ENCODE measurements at regions not wholly inside any gene's neighbourhood (a gene's known extent, or its start where the extent isn't known, plus 50 kb on each side); places are given as distances from the start of the nearest gene placed in this dataset.
"Not testable (repeated sequence)": the region's sequence is repeated elsewhere in the genome, so short reads cannot be mapped to it uniquely, and the experiment has no call there.

DNA sequence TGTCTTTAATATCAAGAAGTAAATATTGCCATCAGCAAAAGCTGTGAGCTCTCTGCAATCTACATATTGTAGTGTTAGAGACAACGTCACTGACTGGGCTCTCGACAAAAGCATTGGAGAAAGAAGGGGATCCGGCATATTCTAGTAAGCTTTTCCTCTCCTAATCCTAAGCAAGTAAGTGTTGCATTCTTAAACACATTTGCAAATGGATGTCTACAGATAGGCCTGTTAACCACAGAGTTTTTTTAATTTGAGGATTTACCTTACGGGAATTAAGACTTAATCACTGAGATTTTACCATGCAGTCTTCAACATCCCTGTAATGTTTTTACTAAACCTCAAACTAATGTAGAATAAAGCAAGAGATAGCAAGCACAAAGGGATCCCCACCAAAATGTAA is 426.5 kb upstream of the CAMK1G start:
- no peak for DNase-seq (ENCODE audit: low spot score)
- FAIRE-seq, result no peak

DNA sequence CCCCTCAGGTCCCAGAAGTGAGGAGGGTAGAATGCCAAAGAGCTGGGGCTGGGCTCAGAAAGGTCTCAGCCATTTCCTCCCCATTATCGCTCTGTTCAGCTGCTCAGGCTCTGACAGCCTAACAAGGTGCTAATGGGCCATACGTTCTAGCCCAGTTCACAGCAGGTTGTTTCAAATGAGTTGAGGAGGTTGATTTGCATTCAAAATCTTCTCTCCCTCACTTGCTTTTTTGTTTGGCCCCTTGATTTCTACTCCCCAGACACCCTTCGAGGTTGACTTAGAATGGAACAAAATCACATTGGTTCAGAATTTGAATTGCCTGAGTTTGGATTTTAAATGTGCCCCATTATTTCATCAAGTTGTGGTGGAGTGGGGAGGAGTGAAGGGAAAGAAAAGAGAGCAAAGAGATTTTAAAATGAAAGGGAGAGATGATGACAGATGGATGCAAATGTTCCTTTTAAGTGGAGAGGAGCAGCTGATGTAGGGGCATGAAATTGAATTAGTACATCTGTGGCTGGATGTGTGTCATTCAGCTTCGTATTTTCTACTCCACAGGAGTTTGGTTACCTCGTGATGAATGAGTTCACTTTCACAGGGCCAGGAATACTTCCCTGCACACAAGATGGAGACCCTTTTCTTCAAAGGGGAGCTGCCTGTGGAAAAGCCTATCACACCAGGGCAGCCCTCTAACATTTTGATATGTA is 425.8 kb upstream of the CAMK1G start:
- FAIRE-seq, result no peak

DNA sequence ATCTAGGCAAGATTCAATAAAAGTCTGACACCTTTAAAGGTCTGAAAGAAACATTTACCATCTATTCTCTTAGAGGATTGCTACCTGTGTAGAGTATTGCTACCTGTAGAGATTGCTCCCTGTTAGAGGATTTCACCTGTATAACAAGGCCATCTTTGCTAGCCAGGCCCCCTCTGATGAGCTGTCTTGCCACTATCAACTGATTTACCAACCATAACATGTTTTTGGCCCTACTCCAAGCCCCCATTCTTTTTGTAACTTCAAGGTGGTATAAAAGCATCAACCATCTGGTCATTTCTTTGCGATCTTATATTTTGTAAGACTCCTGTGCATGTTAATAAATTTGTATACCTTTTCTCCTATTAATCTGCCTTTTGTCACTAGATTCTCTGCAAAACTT is 424.7 kb upstream of the CAMK1G start:
- no peak for FAIRE-seq

More for the DNA sequence above, 425.8 kb upstream of the CAMK1G start:
- no peak for DNase-seq (ENCODE audit: low spot score)

DNA sequence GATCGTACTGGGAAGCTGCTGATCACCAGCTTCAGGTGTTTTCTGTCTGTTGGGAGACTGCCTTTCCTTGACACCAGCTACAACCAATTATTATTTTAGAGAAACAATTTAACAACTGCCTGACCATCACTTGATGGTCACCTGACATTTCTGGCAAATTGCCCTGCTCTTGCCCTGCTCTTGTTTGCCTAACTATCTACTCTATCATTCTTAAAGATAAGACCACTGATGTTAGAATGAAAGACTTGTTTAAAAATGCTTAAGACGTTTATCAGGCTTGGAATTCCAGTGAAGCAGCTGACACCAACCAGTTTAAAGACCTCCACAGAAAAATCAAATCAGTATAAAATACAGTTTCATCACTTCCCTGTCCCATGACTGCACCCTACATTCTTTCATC is 423.3 kb upstream of the CAMK1G start:
- DNase-seq (ENCODE audit: low spot score) (no peak), FAIRE-seq (no peak)

More for the DNA sequence above, 424.7 kb upstream of the CAMK1G start:
- no peak for DNase-seq (ENCODE audit: low spot score)

DNA sequence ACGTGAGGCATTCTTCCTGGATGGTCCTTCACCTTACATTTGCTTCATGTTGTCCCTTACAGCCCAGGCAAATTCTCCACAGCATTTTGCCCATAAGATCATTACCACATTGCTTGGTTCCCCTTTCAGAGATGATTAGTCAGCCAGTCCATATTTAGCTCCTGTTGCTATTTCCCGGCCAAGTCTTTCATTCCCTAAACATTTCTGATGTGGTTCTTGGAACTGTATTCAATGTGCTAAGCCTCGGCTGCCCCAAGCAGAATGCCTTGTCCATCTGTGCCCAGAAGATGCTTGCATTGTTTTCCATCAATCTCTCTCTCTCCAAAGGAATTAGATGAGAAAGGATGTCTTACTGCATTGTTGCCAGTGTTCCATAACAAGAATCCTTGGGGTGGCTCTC is 420.9 kb upstream of the CAMK1G start:
- DNase-seq (ENCODE audit: low spot score) (no peak), FAIRE-seq (no peak)

DNA sequence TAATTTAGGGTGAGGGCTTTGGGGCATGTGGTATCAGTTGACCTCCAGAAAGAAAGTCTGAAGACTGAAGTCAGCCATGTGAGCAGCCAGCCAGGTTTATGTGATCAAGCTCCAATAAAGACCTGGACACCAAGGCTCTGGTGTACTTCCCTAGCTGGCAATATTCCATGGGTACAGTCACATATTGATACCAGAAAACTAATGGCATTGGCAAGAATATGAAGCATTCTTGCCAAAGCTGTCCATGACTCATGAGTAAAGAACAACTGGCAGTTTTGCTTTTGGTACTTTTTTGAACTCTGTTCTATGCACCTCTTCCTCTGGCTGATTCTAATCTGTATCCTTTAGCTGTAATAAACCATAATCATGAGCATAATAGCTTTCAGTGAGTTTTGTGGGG is 415.3 kb upstream of the CAMK1G start:
- FAIRE-seq, result peak; percentile 63
- peak; percentile 23 for DNase-seq (ENCODE audit: low spot score)

DNA sequence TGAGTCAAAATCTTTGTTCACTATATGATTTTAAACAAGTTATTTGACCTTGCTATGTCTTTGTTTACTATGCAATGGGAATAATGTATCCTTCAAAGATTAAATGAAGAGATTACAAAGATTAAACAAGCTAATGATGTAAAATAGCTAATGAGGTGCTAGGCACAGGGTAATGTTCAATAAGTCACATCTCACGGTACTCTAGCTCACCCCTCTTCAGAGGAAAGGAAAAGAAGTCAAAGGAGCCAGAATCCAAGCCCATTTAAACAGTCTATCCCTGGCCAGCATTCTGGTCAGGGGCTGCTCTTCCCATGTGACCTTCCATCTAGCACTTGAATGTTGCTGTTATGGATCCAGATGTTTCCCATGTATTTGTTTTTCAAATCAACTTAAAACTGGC is 412.4 kb upstream of the CAMK1G start:
- FAIRE-seq (no peak), DNase-seq (ENCODE audit: low spot score) (no peak)

DNA sequence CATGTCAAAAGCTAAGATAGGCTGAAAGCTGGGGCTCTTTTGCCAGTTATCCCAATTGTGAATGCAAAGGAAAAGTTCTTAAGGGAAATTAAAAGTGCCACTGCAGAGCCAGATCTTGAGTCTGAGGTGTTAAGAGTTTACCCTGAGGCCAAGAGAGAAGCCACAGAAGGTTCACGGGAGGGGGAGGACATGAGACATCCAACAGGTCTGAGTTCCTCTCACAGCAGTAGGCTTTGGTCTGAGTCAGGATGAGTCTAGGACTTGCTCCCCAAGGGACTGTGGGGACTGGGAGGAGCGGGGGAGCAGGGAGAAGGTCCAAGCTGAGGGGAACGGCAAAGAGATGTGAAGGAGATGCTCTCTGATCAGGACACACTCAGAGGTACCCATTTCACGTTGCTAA is 411.2 kb upstream of the CAMK1G start:
- DNase-seq (ENCODE audit: low spot score), result no peak
- no peak for FAIRE-seq

DNA sequence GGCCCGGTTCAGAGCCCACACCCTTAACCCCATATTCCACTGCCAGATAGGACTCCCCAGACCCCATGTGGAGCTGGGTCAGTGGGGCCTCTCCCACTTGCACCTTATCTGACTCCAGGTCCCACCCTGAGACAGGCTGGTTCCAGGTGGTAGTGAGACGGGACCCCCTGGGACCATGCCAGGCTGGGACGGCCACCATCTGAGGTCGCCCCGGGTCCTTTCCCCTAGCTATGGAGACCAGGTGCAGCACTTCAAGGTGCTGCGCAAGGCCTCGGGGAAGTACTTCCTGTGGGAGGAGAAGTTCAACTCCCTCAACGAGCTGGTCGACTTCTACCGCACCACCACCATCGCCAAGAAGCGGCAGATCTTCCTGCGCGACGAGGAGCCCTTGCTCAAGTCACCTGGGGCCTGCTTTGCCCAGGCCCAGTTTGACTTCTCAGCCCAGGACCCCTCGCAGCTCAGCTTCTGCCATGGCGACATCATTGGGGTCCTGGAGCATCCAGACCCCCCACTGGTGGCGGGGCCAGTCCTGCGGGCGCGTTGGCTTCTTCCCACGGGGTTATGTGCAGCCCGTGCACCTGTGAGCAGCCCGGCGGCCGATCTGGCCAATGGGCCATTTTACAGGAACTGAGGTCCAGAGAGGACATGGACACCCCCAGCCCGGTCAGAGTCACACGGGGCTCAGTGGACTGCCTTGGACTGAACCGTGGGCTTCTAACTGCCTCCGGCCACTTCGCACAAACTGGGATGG is 410.5 kb upstream of the CAMK1G start:
- DNase-seq (ENCODE audit: low spot score); FAIRE-seq: not testable (repeated sequence)

DNA sequence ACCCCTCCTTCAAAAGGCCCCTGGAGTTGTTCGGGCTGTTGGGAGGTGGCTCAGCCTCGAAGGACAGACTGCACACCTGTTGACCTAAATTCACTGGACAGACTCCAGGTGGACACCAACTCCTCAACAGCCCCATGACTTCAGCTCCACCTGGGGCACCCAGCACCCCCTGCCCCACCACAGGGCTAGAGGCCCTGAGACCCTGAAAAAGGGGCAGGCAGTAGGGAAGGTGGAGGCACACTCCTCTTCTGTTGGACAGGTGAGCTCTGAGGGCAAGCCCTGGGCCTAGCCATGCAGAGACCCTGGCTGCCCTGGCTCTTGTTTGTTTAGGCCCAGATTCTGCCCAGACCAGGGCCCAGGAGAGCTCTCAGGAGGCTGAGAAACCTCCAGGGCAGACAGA is 409.7 kb upstream of the CAMK1G start:
- peak; percentile 61 for FAIRE-seq
- not testable (repeated sequence) for DNase-seq (ENCODE audit: low spot score)

DNA sequence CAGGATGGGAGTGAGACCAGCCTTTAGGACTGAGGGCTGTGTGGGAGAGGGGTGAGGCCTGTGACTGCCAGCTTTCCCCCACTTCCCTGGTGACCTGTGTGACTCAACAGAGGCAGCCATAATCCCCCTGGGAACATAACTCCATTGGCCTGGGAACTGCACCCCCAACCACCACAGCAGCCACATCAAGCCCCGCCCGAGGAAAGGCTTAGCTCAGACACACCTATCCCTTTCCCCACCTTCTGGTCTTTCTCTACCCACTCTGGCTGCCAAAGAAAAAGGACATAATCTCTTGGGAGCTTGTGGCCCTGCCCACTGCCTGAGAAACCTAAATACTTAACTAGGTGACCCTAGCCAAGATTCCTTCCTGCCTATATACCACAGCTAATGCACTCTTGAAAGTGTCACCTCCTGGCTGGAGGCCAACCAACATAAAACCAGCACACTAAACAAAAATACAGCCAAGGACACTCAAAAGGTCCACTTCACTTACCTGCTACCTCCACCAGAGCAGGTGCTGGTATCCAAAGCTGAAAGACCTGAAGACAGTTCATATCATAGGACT is 406.6 kb upstream of the CAMK1G start:
- FAIRE-seq, result no peak

DNA sequence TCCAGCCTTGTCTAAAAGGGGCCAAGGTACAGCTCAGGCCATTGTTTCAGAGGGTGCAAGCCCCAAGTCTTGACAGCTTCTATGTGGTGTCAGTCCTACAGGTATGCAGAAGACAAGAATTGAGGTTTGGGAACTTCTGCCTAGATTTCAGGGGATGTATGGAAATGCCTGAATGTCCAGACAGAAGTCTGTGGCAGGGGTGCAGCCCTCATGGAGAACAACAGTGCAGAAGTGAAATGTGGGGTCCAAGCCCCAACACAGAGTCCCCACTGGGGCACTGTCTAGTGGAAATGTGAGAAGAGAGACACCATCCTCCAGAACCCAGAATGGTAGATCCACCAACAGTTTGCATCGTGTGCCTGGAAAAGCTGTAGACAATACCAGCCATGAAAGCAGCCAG is 400.3 kb upstream of the CAMK1G start:
- no peak for FAIRE-seq
- DNase-seq (ENCODE audit: low spot score), result no peak

More for the DNA sequence above, 406.6 kb upstream of the CAMK1G start:
- no peak for DNase-seq (ENCODE audit: low spot score)

DNA sequence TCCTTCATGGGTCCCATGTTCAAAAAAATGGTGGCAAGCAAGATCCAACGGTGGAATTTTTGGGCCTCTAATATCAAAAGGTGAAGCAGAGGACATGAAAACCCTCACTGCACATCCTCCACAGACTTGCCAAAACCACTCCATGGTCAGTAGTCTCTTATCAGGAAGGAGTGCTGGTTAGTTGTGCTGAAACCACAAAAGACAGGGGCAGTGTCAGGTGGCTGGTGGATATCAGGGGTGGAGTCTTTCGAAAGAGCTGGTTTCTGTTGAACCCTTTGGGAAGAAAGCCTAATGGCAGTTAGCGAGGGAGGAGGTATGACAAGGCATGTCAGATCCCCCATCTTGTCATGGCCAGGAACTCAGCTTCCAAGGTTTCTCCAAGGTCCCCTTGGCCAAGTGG is 395.9 kb upstream of the CAMK1G start:
- DNase-seq (ENCODE audit: low spot score) (no peak), FAIRE-seq (no peak)

DNA sequence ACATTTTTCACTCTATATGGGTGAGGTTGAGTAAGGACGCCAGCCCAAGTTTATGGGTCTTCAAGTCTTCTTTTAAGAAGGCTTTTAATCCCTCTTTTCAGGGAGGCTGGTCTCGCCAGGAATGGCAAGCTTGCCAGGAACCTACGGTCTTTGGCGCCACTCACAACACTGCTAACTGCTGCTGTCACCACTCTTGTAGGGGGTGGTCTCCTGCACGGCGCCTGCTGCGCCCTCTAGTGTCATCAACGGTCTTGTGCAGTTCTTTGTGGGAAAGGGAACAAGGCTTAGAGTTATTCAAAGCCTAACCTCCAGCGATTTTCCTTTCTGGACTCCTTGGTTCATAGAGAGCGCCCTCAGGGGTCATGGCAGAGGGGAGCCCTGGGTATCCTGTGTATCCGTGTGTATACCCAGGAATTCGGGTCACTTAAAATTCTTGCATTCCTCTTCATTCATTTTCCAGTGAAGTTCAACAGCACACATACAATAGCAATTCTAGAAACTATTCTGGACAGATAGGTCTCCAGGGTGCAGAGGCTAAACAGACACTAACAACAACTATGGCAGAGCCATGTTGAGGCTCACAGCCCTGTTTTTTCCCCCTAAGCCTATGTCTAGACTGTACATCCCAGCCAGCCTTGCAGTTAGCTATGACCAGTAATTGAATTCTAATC is 392.8 kb upstream of the CAMK1G start:
- FAIRE-seq (peak; percentile 82), DNase-seq (ENCODE audit: low spot score) (peak; percentile 77)

DNA sequence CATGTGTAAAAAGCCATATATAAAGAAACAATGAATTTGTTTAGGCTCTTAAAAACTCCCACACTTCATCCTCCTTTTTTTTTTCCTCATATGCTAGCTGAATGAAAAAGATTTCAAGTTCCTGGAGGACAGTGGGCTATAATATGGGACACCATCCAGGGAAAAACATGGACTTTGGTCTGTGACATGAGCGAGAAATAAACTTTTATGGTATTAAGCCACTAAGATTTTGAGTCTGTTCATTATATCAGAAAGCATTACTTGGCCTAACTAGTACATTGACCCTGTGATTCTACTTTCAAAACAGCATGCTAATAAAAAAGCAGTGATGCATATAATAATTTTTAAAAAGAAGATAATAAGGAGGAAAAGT is 392.3 kb upstream of the CAMK1G start:
- no peak for DNase-seq (ENCODE audit: low spot score)
- no peak for FAIRE-seq

DNA sequence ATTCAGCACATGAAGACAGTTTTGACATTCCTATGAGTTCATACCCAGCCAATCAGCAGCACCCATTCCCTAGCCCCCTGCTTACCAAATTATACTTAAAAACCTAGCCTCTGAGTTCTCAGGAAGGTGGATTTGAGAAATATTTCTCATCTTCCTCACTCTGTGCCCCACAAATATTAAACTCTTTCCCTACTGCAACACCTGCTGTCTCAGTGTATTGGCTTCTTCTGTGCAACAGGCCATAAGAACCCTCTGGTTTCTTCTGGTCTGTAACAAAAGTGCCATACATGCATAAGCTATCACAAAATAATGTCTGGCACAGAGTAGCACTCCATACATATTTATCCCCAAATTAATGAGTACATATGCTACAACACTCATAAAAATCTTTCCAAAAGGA is 387.4 kb upstream of the CAMK1G start:
- DNase-seq (ENCODE audit: low spot score), result no peak
- no peak for FAIRE-seq

DNA sequence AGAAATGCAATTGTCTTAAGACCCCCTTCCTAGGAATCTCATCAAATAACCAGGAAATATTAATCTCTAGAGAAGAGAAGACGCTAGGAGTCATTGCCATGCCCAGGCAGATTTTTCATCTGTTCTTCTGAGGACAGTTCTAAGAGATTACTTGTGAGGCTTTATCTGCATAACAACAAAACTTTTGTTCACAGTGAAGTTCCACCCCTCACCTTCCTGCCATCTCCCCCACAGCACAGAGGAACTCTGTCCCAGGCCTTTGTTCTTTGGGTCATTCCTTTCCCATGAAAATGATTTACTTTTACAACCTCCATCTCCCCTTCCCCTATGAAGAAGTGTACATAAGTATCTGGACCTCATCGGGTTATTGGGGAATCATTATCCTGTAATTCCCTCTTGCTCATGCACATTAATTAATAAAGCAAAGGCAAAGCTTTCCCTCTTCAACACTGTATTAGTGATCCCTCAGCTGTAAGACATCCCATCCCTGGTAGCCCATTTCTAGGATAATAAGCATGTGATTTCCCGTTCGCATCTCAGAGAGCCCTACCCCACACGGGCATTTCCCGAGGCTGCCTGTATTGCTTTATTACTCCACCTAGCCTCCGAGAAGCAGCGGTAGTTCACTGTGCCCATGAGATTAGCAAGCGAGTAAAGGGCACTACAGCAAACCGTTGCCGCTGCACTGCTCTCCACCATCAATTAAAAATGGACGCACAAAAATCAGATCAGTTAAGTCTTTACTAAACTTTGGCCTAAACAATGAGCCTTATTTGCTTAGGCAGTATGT is 384.4 kb upstream of the CAMK1G start:
- FAIRE-seq (no peak), DNase-seq (ENCODE audit: low spot score) (no peak)

DNA sequence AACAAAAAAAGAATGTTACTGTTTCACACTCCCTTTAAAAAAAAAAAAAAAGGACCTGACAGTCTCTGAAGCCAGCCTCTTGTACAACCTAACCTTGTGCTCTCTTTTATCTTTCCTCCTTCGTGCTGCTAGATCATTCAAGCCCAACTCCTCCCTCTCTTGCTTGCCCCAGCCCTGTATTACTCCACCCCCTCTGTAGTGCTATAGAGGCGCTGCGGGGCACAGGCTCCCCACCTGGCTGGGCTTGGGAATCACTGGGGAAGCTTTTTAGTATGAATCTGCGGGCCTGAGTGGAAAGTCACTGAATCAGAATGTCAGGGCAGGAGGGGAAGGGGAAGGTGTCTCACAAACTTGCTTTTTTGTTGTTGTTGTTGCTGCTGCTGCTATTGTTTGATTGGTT is 383.7 kb upstream of the CAMK1G start:
- DNase-seq (ENCODE audit: low spot score) (peak; percentile 53), FAIRE-seq (no peak)

DNA sequence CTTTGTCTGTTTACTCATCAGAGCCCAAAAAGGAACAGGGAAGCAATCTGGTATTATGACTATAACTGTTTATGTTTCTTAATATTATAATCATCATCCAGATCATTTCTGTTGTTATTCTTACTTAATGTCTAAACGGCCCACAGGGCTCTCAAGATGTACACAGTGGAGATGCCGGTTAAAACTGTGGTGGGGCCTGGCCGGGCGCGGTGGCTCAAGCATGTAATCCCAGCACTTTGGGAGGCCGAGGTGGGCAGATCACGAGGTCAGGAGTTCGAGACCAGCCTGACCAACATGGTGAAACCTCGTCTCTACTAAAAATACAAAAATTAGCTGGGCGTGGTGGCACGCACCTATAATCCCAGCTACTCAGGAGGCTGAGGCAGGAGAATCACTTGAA is 381.2 kb upstream of the CAMK1G start:
- not testable (repeated sequence) for FAIRE-seq; DNase-seq (ENCODE audit: low spot score)

DNA sequence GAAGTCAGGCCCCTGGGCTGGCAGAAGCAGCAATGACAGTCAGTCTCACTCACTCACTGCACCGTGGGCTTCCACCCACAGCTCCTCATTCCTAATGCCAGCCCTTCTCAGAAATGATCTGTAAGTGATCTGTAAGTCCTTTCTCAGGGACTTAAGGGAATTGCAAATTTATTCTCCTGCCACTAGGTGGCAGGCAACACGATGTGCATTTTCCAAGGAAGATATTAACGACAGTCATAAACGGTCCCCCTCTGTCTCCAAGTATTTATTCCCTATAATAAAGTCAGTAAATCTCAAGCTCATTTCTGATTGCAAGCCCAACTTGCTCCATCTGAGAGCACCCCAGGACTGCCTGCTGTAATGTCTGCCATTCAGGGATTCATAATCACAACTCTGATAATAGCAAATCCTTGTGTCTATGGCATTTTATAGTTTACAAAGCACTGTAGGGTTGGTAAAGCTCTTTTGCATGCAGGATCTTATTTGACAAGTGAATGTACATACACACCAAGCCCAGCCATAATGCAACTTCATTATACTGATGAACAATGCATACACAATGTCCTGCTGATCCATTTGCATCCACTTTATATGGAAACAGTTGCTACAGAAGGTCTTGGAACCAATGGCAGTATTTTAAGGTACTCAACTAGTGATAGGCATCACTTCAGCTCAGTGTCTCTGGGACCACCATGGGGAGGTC is 380.5 kb upstream of the CAMK1G start:
- peak; percentile 60 for DNase-seq (ENCODE audit: low spot score)
- no peak for FAIRE-seq

DNA sequence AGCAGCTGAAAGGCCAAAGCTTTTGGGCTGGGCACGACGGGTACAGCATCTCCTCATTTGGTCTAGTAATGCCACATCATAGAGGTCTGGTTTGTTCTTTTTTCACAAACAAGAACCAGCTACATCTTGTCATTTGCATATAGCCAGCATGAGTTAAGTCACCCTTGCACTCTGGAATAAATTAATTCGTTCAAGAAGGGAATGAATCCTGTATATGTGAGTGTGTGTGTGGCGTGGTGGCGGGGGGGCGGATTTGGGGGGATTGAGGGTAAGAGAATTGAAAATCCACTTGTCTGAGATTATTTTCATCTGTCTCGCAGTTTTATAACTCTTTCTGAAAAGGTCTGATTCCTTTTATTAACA is 380.0 kb upstream of the CAMK1G start:
- DNase-seq (ENCODE audit: low spot score) (no peak), FAIRE-seq (no peak)

All from urothelium cell line (cell line).